ENCODE measurements at regions not wholly inside any gene's neighbourhood (a gene's known extent, or its start where the extent isn't known, plus 50 kb on each side); places are given as distances from the start of the nearest gene placed in this dataset.
A peak's percentile ranks its signal among the peaks of the same experiment; 100 is the strongest.

DNA sequence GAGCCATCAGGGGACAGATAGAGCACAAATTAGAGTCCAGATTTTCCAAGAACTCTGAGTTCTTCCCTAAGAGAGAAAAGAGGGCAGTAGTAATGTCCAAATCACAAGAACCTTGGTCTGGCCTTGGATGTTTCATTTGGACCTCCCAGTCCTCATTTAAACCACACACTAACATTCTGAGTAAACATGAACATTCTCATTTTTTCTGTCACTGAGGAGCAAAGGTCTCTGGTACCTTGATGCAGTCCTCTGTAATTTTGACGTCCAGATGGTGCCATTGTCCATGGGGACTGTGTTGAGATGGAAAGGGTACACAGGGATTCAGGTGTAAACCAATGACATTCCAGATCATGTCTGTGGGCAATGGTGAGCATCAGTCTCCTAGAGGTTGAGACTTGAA is 225.4 kb upstream of the PHYHIPL start:
- ChIA-PET POLR2A (no interaction called here), CTCF (interaction anchor here (0.8 to 1.5 kb wide), 6 partner anchors 9 to 438 kb away, joined by 3 to 5 read pairs (median 4); no protein-coding TSS in a partner anchor)
- no peak for TF ChIP-seq CTCF (IDR thresholded peaks at IDR 0.05; ENCODE audit: insufficient read depth, low read depth, low read length)
- no peaks in the 10 kb centered on the region for H3K27me3 ChIP-seq (ENCODE audit: control insufficient read depth, insufficient read depth, low read length)
- H3K36me3 ChIP-seq (ENCODE audit: control insufficient read depth, insufficient read depth, low read length): no peaks in the 10 kb centered on the region
- no peak for DNase-seq (ENCODE audit: low read depth)
- no peak overlapping the region for H3K4me3 ChIP-seq (ENCODE audit: low read depth, low read length)

DNA sequence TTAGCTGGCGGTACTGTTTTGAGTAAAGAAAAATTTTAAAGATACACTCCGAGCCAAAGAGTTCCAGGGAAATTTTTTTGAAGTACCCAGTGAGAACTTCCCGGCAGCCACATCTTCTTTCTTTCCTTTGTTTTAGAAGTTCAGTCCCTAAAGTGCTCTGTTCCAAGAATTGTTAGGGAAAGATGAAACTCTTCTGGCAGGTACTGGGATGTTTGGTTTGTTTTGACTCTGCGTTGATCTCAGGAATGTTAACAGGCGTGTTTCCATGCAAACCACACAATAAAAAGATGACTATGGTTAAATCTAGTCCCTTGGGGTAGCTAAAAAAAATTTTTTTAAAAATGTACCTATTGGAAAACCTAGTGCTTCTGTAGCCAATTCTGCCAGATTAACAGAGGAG is 224.7 kb upstream of the PHYHIPL start:
- Histone ChIP-seq H3K4me3 (ENCODE audit: low read depth, low read length) (no peak overlapping the region), H3K27me3 (ENCODE audit: control insufficient read depth, insufficient read depth, low read length) (no peaks in the 10 kb centered on the region), H3K36me3 (ENCODE audit: control insufficient read depth, insufficient read depth, low read length) (no peaks in the 10 kb centered on the region)
- CTCF ChIA-PET: interaction anchor here (0.6 to 1.5 kb wide), 16 partner anchors 8 to 671 kb away, joined by 3 to 9 read pairs (median 4); no protein-coding TSS in a partner anchor
- no peak for TF ChIP-seq CTCF (IDR thresholded peaks at IDR 0.05; ENCODE audit: insufficient read depth, low read depth, low read length)
- DNase-seq (ENCODE audit: low read depth): peak; percentile 53
- POLR2A ChIA-PET: no interaction called here

DNA sequence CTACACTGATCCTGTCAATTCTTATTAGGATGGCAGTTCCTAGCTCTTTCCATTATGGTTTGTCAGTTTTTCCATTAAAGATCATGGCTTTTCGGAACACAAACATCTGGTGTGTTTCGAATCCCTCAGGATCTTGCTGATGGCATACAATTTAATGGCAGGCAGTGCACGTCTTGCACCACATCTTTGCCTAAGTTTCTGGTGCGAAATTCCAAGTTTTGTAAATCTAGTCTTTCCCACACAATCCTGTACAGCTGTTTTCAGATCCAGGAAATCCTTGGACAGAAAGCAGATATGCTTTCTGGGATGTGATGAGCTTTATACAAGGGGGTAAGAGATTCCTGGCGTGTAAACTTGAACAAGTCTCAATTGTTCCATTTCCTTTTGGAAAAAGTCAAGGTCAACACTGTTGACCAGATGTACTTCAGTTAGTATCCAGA is 224.3 kb upstream of the PHYHIPL start:
- CTCF ChIA-PET: interaction anchor here (0.6 to 1.5 kb wide), 22 partner anchors 9 to 1355 kb away, joined by 3 to 9 read pairs (median 4); no protein-coding TSS in a partner anchor

GRCh38 chr10:58952747-58953466 is 223.5 kb upstream of the PHYHIPL start:
- ChIA-PET POLR2A (no interaction called here), CTCF (interaction anchor here (0.6 to 1.7 kb wide), 18 partner anchors 8 to 1355 kb away, joined by 3 to 9 read pairs (median 4); no protein-coding TSS in a partner anchor)
- TF ChIP-seq CTCF (IDR thresholded peaks at IDR 0.05; ENCODE audit: insufficient read depth, low read depth, low read length): peak; percentile 81
- Histone ChIP-seq H3K4me3 (ENCODE audit: low read depth, low read length) (no peak overlapping the region), H3K27me3 (ENCODE audit: control insufficient read depth, insufficient read depth, low read length) (no peaks in the 10 kb centered on the region), H3K36me3 (ENCODE audit: control insufficient read depth, insufficient read depth, low read length) (no peaks in the 10 kb centered on the region)
- DNase-seq (ENCODE audit: low read depth): no peak

More for the DNA sequence above, 224.3 kb upstream of the PHYHIPL start:
- Histone ChIP-seq H3K4me3 (ENCODE audit: low read depth, low read length) (no peak overlapping the region), H3K27me3 (ENCODE audit: control insufficient read depth, insufficient read depth, low read length) (no peaks in the 10 kb centered on the region), H3K36me3 (ENCODE audit: control insufficient read depth, insufficient read depth, low read length) (no peaks in the 10 kb centered on the region)
- TF ChIP-seq CTCF (IDR thresholded peaks at IDR 0.05; ENCODE audit: insufficient read depth, low read depth, low read length): no peak
- peak; percentile 45 for DNase-seq (ENCODE audit: low read depth)
- POLR2A ChIA-PET: no interaction called here

GRCh38 chr10:58954178-58954577 is 222.3 kb upstream of the PHYHIPL start:
- no peak for DNase-seq (ENCODE audit: low read depth)
- H3K4me3 ChIP-seq (ENCODE audit: low read depth, low read length): no peak overlapping the region
- no peak for TF ChIP-seq CTCF (IDR thresholded peaks at IDR 0.05; ENCODE audit: insufficient read depth, low read depth, low read length)
- ChIA-PET POLR2A (no interaction called here), CTCF (interaction anchor here (1.2 to 1.7 kb wide), 3 partner anchors 10 to 228 kb away, joined by 3 to 6 read pairs (median 4); no protein-coding TSS in a partner anchor)
- H3K27me3 ChIP-seq (ENCODE audit: control insufficient read depth, insufficient read depth, low read length): no peaks in the 10 kb centered on the region
- no peaks in the 10 kb centered on the region for H3K36me3 ChIP-seq (ENCODE audit: control insufficient read depth, insufficient read depth, low read length)

All from BJ (cell line).